SK-N-SH (cell line): ENCODE measurements at regions not wholly inside any gene's neighbourhood (a gene's known extent, or its start where the extent isn't known, plus 50 kb on each side); places are given as distances from the start of the nearest gene placed in this dataset.

ENCODE experiments used
- EP300 ChIP-seq, 2 experiments: IDR thresholded peaks; 2 replicates each; pipeline versions ENCODE4 v1.4.0 to v1.6.1; 2012; ENCODE audit warnings: borderline replicate concordance in 1 of 2, low read depth in 1 of 2, low read length in 1 of 2
- FOXJ3 ChIP-seq: sonication (generic); formaldehyde crosslinking; IDR thresholded peaks from 2 replicates; pipeline ENCODE4 v1.5.1; 2020; ENCODE audit warnings: mild to moderate bottlenecking, missing genetic modification reagents
- JUND ChIP-seq: IDR thresholded peaks from 2 replicates; pipeline ENCODE4 v1.4.0; 2012
- NRF1 ChIP-seq: IDR thresholded peaks from 2 replicates; pipeline ENCODE4 v1.6.1; 2012; ENCODE audit warnings: low read depth, mild to moderate bottlenecking, low read length
- POLR2AphosphoS5 ChIP-seq: IDR thresholded peaks from 2 replicates; pipeline ENCODE4 v1.6.1; 2012; ENCODE audit warnings: low read depth, low read length
- RAD21 ChIP-seq: IDR thresholded peaks from 2 replicates; pipeline ENCODE4 v1.6.1; 2012; ENCODE audit warnings: mild to moderate bottlenecking, low read length
- SIN3A ChIP-seq: IDR thresholded peaks from 2 replicates; pipeline ENCODE4 v1.6.1; 2012; ENCODE audit warnings: low read depth, mild to moderate bottlenecking, low read length, moderate library complexity, borderline replicate concordance
- SMC3 ChIP-seq: IDR thresholded peaks from 2 replicates; pipeline ENCODE4 v1.6.1; 2012; ENCODE audit warnings: low read depth, low read length, improper control_type of control experiment
- YY1 ChIP-seq: IDR thresholded peaks from 2 replicates; pipeline ENCODE4 v1.4.0; 2012; ENCODE audit warnings: low read depth, mild to moderate bottlenecking
- TF ChIP-seq, protein P1 (sequence below): fragments of 200-600 bp; sonication (generic); IDR thresholded peaks from 2 replicates; pipeline ENCODE4 v1.6.1; 2017; ENCODE audit warnings: antibody characterized with exemption, mild to moderate bottlenecking, moderate library complexity
- TF ChIP-seq, protein P2 (sequence below): IDR thresholded peaks from 2 replicates; pipeline ENCODE4 v1.4.0; 2012; ENCODE audit warnings: low read depth, borderline replicate concordance
- TF ChIP-seq, protein P3 (sequence below): fragments of 150-350 bp; IDR thresholded peaks from 2 replicates; pipeline ENCODE4 v1.6.1; 2017; ENCODE audit warnings: antibody characterized with exemption, low read length, low read depth, borderline replicate concordance
- TF ChIP-seq, protein P4 (sequence below): IDR thresholded peaks from 2 replicates; pipeline ENCODE4 v1.6.1; 2012; ENCODE audit warnings: mild to moderate bottlenecking, low read depth, low read length, moderate library complexity
- TF ChIP-seq, protein P5 (sequence below): IDR thresholded peaks from 2 replicates; pipeline ENCODE4; 2012

DNA sequence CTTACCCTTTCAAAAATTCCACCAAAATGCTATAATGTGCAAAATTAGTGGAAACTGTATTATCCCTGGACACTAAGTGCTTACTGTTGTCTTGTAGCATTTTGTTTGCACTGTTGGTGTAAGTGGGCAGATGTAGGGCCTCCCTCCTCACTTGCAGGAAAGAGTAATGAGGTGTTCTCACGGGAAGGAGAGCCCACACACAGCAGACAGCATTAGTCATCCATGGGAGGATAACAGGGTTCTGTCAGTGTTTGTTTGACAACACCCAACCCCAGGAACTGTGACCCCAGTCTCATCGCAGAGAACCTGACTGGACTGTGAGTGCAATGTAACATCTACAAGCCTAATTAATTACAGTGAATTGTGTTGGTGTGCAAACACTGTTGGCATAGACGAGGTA is 58.7 kb upstream of the VSTM2A start:
- TF ChIP-seq, protein P1, sequence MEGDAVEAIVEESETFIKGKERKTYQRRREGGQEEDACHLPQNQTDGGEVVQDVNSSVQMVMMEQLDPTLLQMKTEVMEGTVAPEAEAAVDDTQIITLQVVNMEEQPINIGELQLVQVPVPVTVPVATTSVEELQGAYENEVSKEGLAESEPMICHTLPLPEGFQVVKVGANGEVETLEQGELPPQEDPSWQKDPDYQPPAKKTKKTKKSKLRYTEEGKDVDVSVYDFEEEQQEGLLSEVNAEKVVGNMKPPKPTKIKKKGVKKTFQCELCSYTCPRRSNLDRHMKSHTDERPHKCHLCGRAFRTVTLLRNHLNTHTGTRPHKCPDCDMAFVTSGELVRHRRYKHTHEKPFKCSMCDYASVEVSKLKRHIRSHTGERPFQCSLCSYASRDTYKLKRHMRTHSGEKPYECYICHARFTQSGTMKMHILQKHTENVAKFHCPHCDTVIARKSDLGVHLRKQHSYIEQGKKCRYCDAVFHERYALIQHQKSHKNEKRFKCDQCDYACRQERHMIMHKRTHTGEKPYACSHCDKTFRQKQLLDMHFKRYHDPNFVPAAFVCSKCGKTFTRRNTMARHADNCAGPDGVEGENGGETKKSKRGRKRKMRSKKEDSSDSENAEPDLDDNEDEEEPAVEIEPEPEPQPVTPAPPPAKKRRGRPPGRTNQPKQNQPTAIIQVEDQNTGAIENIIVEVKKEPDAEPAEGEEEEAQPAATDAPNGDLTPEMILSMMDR = no peak
- TF ChIP-seq, protein P2, sequence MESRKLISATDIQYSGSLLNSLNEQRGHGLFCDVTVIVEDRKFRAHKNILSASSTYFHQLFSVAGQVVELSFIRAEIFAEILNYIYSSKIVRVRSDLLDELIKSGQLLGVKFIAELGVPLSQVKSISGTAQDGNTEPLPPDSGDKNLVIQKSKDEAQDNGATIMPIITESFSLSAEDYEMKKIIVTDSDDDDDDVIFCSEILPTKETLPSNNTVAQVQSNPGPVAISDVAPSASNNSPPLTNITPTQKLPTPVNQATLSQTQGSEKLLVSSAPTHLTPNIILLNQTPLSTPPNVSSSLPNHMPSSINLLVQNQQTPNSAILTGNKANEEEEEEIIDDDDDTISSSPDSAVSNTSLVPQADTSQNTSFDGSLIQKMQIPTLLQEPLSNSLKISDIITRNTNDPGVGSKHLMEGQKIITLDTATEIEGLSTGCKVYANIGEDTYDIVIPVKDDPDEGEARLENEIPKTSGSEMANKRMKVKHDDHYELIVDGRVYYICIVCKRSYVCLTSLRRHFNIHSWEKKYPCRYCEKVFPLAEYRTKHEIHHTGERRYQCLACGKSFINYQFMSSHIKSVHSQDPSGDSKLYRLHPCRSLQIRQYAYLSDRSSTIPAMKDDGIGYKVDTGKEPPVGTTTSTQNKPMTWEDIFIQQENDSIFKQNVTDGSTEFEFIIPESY = no peak
- TF ChIP-seq, protein P3, sequence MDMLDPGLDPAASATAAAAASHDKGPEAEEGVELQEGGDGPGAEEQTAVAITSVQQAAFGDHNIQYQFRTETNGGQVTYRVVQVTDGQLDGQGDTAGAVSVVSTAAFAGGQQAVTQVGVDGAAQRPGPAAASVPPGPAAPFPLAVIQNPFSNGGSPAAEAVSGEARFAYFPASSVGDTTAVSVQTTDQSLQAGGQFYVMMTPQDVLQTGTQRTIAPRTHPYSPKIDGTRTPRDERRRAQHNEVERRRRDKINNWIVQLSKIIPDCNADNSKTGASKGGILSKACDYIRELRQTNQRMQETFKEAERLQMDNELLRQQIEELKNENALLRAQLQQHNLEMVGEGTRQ = no peak
- TF ChIP-seq NRF1 = no peak
- TF ChIP-seq, protein P4, sequence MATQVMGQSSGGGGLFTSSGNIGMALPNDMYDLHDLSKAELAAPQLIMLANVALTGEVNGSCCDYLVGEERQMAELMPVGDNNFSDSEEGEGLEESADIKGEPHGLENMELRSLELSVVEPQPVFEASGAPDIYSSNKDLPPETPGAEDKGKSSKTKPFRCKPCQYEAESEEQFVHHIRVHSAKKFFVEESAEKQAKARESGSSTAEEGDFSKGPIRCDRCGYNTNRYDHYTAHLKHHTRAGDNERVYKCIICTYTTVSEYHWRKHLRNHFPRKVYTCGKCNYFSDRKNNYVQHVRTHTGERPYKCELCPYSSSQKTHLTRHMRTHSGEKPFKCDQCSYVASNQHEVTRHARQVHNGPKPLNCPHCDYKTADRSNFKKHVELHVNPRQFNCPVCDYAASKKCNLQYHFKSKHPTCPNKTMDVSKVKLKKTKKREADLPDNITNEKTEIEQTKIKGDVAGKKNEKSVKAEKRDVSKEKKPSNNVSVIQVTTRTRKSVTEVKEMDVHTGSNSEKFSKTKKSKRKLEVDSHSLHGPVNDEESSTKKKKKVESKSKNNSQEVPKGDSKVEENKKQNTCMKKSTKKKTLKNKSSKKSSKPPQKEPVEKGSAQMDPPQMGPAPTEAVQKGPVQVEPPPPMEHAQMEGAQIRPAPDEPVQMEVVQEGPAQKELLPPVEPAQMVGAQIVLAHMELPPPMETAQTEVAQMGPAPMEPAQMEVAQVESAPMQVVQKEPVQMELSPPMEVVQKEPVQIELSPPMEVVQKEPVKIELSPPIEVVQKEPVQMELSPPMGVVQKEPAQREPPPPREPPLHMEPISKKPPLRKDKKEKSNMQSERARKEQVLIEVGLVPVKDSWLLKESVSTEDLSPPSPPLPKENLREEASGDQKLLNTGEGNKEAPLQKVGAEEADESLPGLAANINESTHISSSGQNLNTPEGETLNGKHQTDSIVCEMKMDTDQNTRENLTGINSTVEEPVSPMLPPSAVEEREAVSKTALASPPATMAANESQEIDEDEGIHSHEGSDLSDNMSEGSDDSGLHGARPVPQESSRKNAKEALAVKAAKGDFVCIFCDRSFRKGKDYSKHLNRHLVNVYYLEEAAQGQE = no peak
- TF ChIP-seq JUND = no peak
- no peak for TF ChIP-seq RAD21
- TF ChIP-seq, protein P5, sequence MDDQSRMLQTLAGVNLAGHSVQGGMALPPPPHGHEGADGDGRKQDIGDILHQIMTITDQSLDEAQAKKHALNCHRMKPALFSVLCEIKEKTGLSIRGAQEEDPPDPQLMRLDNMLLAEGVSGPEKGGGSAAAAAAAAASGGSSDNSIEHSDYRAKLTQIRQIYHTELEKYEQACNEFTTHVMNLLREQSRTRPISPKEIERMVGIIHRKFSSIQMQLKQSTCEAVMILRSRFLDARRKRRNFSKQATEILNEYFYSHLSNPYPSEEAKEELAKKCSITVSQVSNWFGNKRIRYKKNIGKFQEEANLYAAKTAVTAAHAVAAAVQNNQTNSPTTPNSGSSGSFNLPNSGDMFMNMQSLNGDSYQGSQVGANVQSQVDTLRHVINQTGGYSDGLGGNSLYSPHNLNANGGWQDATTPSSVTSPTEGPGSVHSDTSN = no peak
- no peak for TF ChIP-seq POLR2AphosphoS5
- no peak for TF ChIP-seq FOXJ3
- TF ChIP-seq YY1 = no peak
- TF ChIP-seq EP300 (IDR thresholded peaks at IDR 0.05; ENCODE audit: borderline replicate concordance in 1 of 2, low read depth in 1 of 2, low read length in 1 of 2) = no peak
- no peak for TF ChIP-seq SIN3A
- TF ChIP-seq SMC3 = no peak
